Esophagus (tissue), 2 donors: ENCODE measurements at regions not wholly inside any gene's neighbourhood (a gene's known extent, or its start where the extent isn't known, plus 50 kb on each side); places are given as distances from the start of the nearest gene placed in this dataset.

ENCODE experiments used
- H3K27ac ChIP-seq, 2 donors: one replicate each; pipeline ENCODE4 v1.5.1; 2013; ENCODE audit warnings: low read depth in 2 of 2, mild to moderate bottlenecking in 2 of 2, inconsistent platforms in 1 of 2, low read length in 1 of 2, moderate library complexity in 1 of 2
- H3K27me3 ChIP-seq, 2 donors: one replicate each; pipeline ENCODE4 v1.6.1; 2013; ENCODE audit warnings: low read length in 2 of 2, control low read depth in 1 of 2, mild to moderate bottlenecking in 1 of 2; ENCODE audit not compliant: insufficient read depth in 2 of 2, control insufficient read depth in 1 of 2
- H3K36me3 ChIP-seq, 2 donors: one replicate each; pipeline ENCODE4 v1.6.1; 2013; ENCODE audit warnings: low read length in 1 of 2; ENCODE audit not compliant: control insufficient read depth in 2 of 2, insufficient read depth in 2 of 2
- H3K4me1 ChIP-seq, 2 donors: one replicate each; pipeline ENCODE4 v1.6.1; 2013; ENCODE audit warnings: low read length in 1 of 2; ENCODE audit not compliant: control insufficient read depth in 2 of 2, insufficient read depth in 2 of 2
- H3K4me3 ChIP-seq, 2 donors: one replicate each; pipeline ENCODE4 v1.5.1; 2013; ENCODE audit warnings: low read length in 2 of 2, mild to moderate bottlenecking in 2 of 2, low read depth in 1 of 2, moderate library complexity in 1 of 2
- H3K9me3 ChIP-seq, 2 donors: one replicate each; pipeline ENCODE4 v1.6.1; 2013; ENCODE audit warnings: mild to moderate bottlenecking in 2 of 2, low read depth in 1 of 2, low read length in 1 of 2, moderate library complexity in 1 of 2; ENCODE audit not compliant: control insufficient read depth in 2 of 2, insufficient read depth in 1 of 2
- WGBS, 2 donors: extraction: QIAGEN DNeasy Blood & Tissue Kit; methylation state at CpG; one replicate each; pipeline ENCODE4 v1.1.7; 2013; 5-methylcytosine and 5-hydroxymethylcytosine counted together
- donor health status: healthy with polysubstance abuse.
- donor health status: Bipolar disorder and iron deficiency.

DNA sequence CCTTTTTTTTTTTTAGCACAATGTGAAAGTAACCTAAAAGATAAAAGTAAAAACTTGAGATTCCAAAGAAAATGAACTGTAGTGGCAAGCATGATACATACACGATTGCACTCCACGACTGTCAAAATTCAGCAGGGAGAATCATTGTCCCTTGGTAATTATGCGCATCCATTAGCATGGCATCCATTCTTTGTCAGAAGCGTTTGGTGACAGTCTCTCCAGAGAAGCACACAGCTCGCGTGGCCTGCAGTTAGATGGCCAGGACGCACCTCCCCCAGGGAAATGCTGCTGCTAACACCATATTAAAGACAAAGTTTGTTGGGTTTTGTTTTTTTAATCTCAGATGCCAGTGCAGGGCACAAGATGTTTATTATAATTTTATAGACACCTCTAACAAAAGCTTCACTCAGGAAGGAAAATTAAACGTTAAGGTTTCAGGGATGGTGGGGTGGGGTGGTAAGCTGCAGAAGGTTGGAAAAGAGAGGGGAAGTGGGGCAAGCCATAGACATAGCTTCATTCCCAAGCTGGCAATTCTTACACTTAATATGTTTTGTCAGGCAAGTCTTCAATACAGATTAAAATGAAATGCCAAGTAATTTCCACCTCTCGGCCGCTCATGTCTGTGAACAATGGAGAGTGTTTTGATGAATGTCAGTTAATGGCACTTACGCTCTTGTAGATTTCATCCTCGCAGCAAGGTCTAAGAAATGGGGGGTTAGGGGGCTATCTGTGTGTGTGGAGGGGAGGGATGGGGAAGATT, 142.8 kb upstream of the TOPAZ1 start:
- 77 to 82% methylated on average over 12 of the region's 12 CpGs for WGBS, 2 donors
- Histone ChIP-seq H3K27ac (no peak overlapping the region), H3K36me3 (no peaks in the 10 kb centered on the region), H3K27me3 (no peaks in the 10 kb centered on the region), H3K4me1 (no peaks in the 10 kb centered on the region), H3K4me3 (no peak overlapping the region), H3K9me3 (no peaks in the 10 kb centered on the region)

DNA sequence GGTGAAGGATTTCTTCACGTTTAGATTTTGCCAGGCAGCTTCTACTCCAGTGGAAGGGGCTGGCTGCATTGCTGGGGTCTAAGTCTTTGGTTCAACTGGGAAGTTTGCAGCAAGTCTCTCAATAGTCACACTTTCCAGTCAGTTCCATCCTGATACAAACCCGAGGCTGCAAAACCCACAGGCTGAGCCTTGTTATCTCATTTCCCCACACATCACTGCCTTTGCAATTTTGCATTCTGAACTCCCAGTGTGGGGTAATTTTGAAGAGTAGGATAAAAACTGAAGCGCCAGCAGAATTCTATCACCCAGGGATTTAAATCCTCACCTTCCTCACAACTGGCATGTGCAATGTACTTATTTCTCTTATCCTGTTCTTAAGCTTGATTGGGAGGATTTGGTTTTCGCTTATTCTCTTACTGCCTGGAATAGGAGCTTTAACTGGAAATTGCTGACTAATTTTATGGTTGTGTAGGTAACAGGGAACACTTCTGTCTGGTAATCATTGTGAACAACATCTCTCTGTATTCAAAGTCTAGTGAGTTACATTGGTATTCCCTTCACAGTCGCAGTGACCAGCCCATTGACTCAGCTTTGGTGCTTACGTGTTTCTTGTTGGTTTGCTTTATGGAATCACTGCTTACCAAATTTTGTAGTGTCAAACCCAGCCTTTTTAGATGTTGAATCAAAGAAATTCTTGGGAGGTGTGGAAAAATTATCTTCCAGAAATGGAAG, 142.0 kb upstream of the TOPAZ1 start:
- no peak overlapping the region for H3K27ac ChIP-seq
- no peaks in the 10 kb centered on the region for H3K4me1 ChIP-seq
- no peaks in the 10 kb centered on the region for H3K27me3 ChIP-seq
- WGBS, 2 donors: 74 to 79% methylated on average over 6 of the region's 6 CpGs
- H3K9me3 ChIP-seq: no peaks in the 10 kb centered on the region
- H3K36me3 ChIP-seq: no peaks in the 10 kb centered on the region
- H3K4me3 ChIP-seq: no peak overlapping the region

DNA sequence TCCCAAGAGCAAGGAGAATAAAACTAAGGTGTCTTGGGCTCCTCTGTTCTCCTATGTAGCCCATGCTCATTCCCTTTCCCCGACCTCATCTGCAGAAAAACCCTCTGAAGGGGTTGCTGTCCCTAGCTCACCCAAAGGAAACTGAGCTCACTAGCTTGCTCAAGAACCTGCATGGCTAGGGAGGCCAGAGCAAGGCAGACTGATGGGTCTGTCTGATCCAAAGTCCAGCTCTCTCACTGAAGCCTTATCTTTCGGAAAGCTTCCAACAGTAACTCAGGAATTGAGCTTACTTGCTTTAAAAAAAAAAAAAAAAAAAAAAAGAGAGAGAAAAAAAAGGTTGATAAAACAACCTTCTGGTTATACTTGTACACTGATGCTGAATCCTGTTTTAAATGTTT, 141.4 kb upstream of the TOPAZ1 start:
- Histone ChIP-seq H3K36me3 (no peaks in the 10 kb centered on the region), H3K27ac (no peak overlapping the region), H3K4me1 (no peaks in the 10 kb centered on the region), H3K4me3 (no peak overlapping the region), H3K9me3 (no peaks in the 10 kb centered on the region), H3K27me3 (no peaks in the 10 kb centered on the region)
- 87 to 89% methylated on average over 2 of the region's 2 CpGs for WGBS, 2 donors

DNA sequence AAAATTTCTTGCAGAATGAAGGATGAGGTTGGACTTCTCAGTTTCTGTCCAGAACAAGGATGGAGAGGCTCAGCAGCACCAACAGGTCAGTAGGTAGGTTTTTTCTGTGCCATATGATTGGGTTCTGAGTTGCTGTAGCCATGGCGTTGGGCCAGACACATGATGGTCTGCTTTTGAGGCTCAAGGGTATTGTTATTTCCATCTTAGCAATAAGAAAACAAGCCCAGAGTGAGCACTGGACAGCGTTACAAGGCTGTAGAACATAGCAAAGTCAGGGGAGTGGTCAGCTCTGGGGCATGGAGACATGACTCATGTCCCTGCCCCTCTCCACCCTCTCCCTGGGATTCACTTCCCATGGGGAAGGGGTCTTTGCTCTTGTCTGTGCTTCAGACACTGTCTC, 137.6 kb upstream of the TOPAZ1 start:
- H3K4me1 ChIP-seq: peaks cover 0 to 2% of the 10 kb centered on the region in 2 donors
- no peaks in the 10 kb centered on the region for H3K9me3 ChIP-seq
- H3K36me3 ChIP-seq: no peaks in the 10 kb centered on the region
- 77 to 83% methylated on average over 2 of the region's 2 CpGs for whole genome bisulfite sequencing, 2 donors
- H3K27ac ChIP-seq: no peak overlapping the region
- no peaks in the 10 kb centered on the region for H3K27me3 ChIP-seq
- no peak overlapping the region for H3K4me3 ChIP-seq

DNA sequence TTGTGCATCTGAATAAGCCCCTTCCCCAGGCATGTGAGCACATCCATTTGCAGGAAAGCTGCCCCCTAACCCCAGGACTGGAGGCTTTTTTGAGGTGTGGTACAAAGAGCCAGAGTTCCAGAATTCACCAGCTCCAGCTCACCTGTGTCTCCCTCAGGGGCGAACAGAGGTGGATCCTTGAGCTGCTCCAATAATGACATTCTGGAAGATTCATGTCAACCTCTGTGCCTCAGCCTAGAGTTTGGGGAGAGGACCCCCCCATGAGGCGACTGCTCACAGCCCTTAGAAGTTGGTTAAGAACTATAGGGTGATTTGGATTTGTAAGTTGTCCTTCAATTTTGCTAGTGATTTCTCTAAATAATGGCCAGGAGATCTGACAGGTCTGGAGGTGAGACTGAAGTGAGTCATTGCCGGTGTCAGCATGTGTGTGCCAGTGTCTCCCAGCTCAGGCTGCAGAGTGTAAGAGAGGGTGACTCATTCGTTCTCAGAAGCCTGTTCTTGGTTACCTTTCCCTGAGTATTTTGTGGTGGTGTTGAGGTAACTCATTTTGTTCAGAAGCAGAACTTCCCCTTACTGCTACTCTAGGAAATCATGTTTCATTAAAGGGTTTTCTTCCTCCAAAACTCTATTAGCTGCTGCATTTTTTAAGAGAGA, 136.9 kb upstream of the TOPAZ1 start:
- H3K27me3 ChIP-seq: no peaks in the 10 kb centered on the region
- no peak overlapping the region for H3K27ac ChIP-seq
- H3K9me3 ChIP-seq: no peaks in the 10 kb centered on the region
- no peak overlapping the region for H3K4me3 ChIP-seq
- H3K36me3 ChIP-seq: no peaks in the 10 kb centered on the region
- peaks cover 0 to 2% of the 10 kb centered on the region in 2 donors for H3K4me1 ChIP-seq
- 42 to 46% methylated on average over 4 of the region's 4 CpGs for WGBS, 2 donors

DNA sequence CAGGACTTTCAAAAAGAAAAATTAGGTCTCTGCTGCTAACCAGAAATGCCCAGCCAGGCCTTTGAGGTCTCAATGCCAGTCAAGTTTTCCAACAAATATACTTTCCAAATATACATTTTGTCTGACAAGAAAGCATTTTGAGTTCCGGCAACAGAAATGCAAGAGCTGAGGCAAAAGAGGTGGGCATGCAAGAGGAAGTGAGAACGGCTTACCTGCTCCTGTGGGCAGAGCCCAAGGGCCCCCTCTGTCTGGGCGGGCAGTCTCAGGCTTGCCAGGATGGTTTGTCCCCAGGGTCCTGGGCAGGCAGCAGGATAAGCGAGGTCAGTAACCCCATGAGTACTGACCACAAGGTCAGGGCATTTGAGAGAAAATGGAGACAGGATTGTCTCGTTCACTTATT, 136.1 kb upstream of the TOPAZ1 start:
- Histone ChIP-seq H3K27ac (no peak overlapping the region), H3K9me3 (no peaks in the 10 kb centered on the region), H3K4me1 (peaks cover 0 to 2% of the 10 kb centered on the region in 2 donors), H3K36me3 (no peaks in the 10 kb centered on the region), H3K4me3 (no peak overlapping the region), H3K27me3 (no peaks in the 10 kb centered on the region)
- 83 to 88% methylated on average over 5 of the region's 5 CpGs for WGBS, 2 donors

DNA sequence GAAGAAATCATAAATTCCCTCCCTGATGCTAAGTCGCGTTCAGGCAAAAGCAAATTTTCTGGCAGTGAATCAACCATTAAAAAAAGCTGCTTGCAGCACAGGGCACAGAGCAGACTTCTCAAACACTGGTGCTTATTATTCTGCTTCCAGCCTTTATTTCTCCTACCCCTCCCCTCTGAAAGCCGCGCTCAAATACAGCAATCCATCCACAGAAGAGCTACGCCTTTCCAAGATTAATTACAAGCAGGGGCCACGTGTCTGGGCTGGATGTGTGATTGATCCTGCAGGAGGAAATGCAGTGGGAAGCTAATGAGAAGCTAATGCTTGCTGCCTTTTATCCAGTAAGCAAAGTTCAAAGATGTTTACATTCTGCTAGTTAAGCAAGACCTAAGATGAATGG, 134.9 kb upstream of the TOPAZ1 start:
- Histone ChIP-seq H3K4me3 (no peak overlapping the region), H3K36me3 (no peaks in the 10 kb centered on the region), H3K27me3 (no peaks in the 10 kb centered on the region), H3K27ac (no peak overlapping the region), H3K9me3 (no peaks in the 10 kb centered on the region), H3K4me1 (peaks cover 0 to 2% of the 10 kb centered on the region in 2 donors)
- 17 to 24% methylated on average over 6 of the region's 6 CpGs for WGBS, 2 donors

DNA sequence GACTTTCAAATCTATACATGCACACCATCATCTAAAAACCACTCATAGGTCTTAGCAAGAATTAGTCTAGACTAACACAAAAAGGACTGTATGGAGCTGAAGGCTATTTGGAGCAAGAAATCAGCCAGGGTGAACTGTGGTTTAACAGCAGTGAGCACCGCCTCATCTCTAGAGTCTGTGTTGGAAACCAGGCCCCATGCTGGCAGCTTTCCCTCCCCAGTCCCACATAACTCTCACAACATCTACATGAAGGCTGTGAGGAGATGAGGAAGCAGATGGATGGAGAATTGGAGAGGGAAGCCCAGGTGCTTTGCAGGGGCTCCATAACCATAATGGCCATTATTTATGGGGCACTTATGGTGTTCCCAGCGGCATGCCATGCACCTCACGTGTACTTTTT, 133.2 kb upstream of the TOPAZ1 start:
- Histone ChIP-seq H3K4me1 (peaks cover 0 to 2% of the 10 kb centered on the region in 2 donors), H3K27ac (no peak overlapping the region), H3K9me3 (no peaks in the 10 kb centered on the region), H3K27me3 (no peaks in the 10 kb centered on the region), H3K4me3 (no peak overlapping the region), H3K36me3 (no peaks in the 10 kb centered on the region)
- WGBS, 2 donors: 93 to 97% methylated on average over 3 of the region's 3 CpGs

DNA sequence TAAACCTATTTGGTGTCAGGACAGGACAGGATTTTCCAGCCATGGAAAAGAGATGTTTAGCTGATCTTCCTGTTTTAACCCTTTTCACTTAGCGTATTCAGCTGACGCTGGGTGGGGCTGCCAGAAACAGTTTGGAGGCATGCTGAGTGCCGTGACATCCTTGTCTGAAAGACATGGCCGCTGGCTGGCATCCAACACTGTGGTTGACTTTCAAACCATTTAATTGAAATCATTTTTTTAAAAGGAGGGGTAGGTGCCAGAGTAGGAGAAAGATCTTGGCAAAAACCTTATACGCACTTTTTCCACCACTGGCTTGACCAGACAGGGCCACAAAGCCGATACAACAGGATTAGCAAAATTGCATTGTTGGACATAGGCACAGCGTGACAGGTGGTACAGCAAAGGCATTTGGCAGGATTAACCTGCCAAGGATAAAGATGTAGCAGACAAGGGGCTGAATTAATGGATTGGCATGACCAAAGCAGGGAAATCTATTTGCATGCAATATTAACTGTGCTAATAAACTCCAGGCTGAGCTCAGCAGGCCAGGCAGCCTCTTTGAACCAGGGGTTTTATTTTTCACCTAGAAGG, 131.8 kb upstream of the TOPAZ1 start:
- H3K4me1 ChIP-seq: peaks cover 0 to 2% of the 10 kb centered on the region in 2 donors
- H3K9me3 ChIP-seq: no peaks in the 10 kb centered on the region
- 46 to 69% methylated on average over 7 of the region's 7 CpGs for WGBS, 2 donors
- H3K4me3 ChIP-seq: no peak overlapping the region
- H3K27ac ChIP-seq: no peak overlapping the region
- no peaks in the 10 kb centered on the region for H3K27me3 ChIP-seq
- H3K36me3 ChIP-seq: no peaks in the 10 kb centered on the region
